OCI-LY1 (cell line): ENCODE measurements at regions not wholly inside any gene's neighbourhood (a gene's known extent, or its start where the extent isn't known, plus 50 kb on each side); places are given as distances from the start of the nearest gene placed in this dataset.

Experiments
- H2AFZ ChIP-seq: fragments of 200-600 bp; sonication (generic), shearing (Covaris generic); 2 replicates; pipeline ENCODE4 v1.6.0; 2014; ENCODE audit warnings: antibody characterized with exemption, mild to moderate bottlenecking, low read length
- H3F3A ChIP-seq: fragments of 200-600 bp; sonication (generic), shearing (Covaris generic); 2 replicates; pipeline ENCODE4 v1.6.0; 2014; ENCODE audit warnings: mild to moderate bottlenecking, antibody characterized with exemption, low read length, moderate library complexity; ENCODE audit not compliant: insufficient read depth
- H3K27ac ChIP-seq: fragments of 200-600 bp; sonication (generic); 2 replicates; pipeline ENCODE4 v1.5.1; 2014; ENCODE audit warnings: low read length, mixed run types, mild to moderate bottlenecking, low read depth; ENCODE audit not compliant: poor library complexity, severe bottlenecking
- H3K27me3 ChIP-seq: fragments of 200-600 bp; sonication (generic); 2 replicates; pipeline ENCODE4 v1.6.0; 2014; ENCODE audit warnings: antibody characterized with exemption, mild to moderate bottlenecking, low read length, moderate library complexity; ENCODE audit not compliant: insufficient read depth
- H3K36me3 ChIP-seq: fragments of 200-600 bp; sonication (generic); 2 replicates; pipeline ENCODE4 v1.6.1; 2014; ENCODE audit warnings: mild to moderate bottlenecking, antibody characterized with exemption, low read length, moderate library complexity, mixed read lengths; ENCODE audit not compliant: insufficient read depth
- H3K4me1 ChIP-seq: fragments of 200-600 bp; sonication (generic); 2 replicates; pipeline ENCODE4 v1.5.1; 2014; ENCODE audit warnings: mild to moderate bottlenecking, low read length, moderate library complexity; ENCODE audit not compliant: insufficient read depth, severe bottlenecking
- H3K4me2 ChIP-seq: fragments of 200-600 bp; sonication (generic), shearing (Covaris generic); 2 replicates; pipeline ENCODE4 v1.6.1; 2014; ENCODE audit warnings: low read length
- H3K4me3 ChIP-seq: fragments of 200-600 bp; sonication (generic); 2 replicates; pipeline ENCODE4 v1.5.1; 2014; ENCODE audit warnings: low read length, low read depth, mild to moderate bottlenecking, mixed read lengths; ENCODE audit not compliant: poor library complexity, severe bottlenecking
- H3K79me2 ChIP-seq: fragments of 200-600 bp; shearing (Covaris generic); 2 replicates; pipeline ENCODE4 v1.6.1; 2016; ENCODE audit warnings: mixed run types, low read length, mixed read lengths; ENCODE audit not compliant: insufficient read depth
- H3K9ac ChIP-seq: fragments of 200-600 bp; sonication (generic), shearing (Covaris generic); 2 replicates; pipeline ENCODE4 v1.6.1; 2014; ENCODE audit warnings: mild to moderate bottlenecking, low read length, mixed read lengths
- H3K9me2 ChIP-seq: fragments of 200-600 bp; sonication (generic), shearing (Covaris generic); 2 replicates; pipeline ENCODE4 v1.6.1; 2014; ENCODE audit warnings: low read depth, mild to moderate bottlenecking, low read length, mixed read lengths
- H3K9me3 ChIP-seq: fragments of 200-600 bp; shearing (Covaris generic); 2 replicates; pipeline ENCODE4 v1.6.1; 2014; ENCODE audit warnings: low read length, mixed read lengths
- H4K20me1 ChIP-seq: fragments of 200-600 bp; sonication (generic), shearing (Covaris generic); 2 replicates; pipeline ENCODE4 v1.6.0; 2016; ENCODE audit warnings: mild to moderate bottlenecking, low read length; ENCODE audit not compliant: insufficient read depth
- CTCF ChIP-seq: fragments of 200-600 bp; sonication (generic), shearing (Covaris generic); IDR thresholded peaks from 2 replicates; pipeline ENCODE4 v1.5.1; 2017; ENCODE audit warnings: mild to moderate bottlenecking, antibody characterized with exemption, low read length, moderate library complexity, mixed read lengths
- EZH2 ChIP-seq: fragments of 200-600 bp; sonication (generic), shearing (Covaris generic); IDR thresholded peaks from 2 replicates; pipeline ENCODE4 v1.8.0; 2017; ENCODE audit warnings: borderline replicate concordance, mixed run types, mild to moderate bottlenecking, antibody characterized with exemption, low read length, moderate library complexity, mixed read lengths

DNA sequence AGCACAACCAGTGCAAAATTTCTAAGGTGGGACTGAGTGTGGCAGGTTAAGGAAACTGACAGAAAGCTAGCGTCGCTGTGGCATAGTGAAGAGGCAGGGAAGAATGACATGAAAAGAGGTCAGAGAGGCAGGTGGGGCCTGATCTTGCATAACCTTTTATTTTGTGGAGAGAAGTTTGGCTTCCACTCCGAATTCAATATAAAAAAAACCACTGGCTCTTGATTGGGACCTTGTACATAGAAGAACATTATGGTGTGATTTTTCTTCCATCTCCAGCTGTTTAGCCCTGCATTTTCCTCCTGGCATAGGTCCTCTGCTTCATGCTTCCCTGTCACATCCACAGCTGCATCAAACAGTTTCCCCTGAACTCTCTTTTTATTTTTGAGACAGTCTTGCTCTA lies 170.5 kb upstream of the MEOX2 start:
- Histone ChIP-seq H4K20me1 (no peaks in the 10 kb centered on the region), H3K4me2 (no peak overlapping the region), H3K27me3 (no peaks in the 10 kb centered on the region), H3K9me2 (no peaks in the 10 kb centered on the region), H3K9me3 (no peaks in the 10 kb centered on the region), H3K9ac (no peak overlapping the region), H3F3A (no peaks in the 10 kb centered on the region), H3K27ac (no peak overlapping the region), H3K4me1 (no peaks in the 10 kb centered on the region), H3K4me3 (no peak overlapping the region), H3K36me3 (no peaks in the 10 kb centered on the region), H3K79me2 (no peaks in the 10 kb centered on the region), H2AFZ (no peak overlapping the region)
- no peak for TF ChIP-seq EZH2
- no peak for TF ChIP-seq CTCF

- H3K79me2 ChIP-seq = no peaks in the 10 kb centered on the region
- H3K9me3 ChIP-seq = no peaks in the 10 kb centered on the region
- no peaks in the 10 kb centered on the region for H3K4me1 ChIP-seq
- no peak overlapping the region for H3K9ac ChIP-seq
- H3K9me2 ChIP-seq = no peaks in the 10 kb centered on the region
- H3K27me3 ChIP-seq = no peaks in the 10 kb centered on the region
- no peak overlapping the region for H3K4me2 ChIP-seq
- H3K36me3 ChIP-seq = no peaks in the 10 kb centered on the region
- H3K4me3 ChIP-seq = no peak overlapping the region
- TF ChIP-seq CTCF (no peak), EZH2 (no peak)
- H2AFZ ChIP-seq = no peak overlapping the region
- no peaks in the 10 kb centered on the region for H4K20me1 ChIP-seq
- no peak overlapping the region for H3K27ac ChIP-seq
- no peaks in the 10 kb centered on the region for H3F3A ChIP-seq
Measured at GRCh38 chr7:15856311-15856710, 169.8 kb upstream of the MEOX2 start.

DNA sequence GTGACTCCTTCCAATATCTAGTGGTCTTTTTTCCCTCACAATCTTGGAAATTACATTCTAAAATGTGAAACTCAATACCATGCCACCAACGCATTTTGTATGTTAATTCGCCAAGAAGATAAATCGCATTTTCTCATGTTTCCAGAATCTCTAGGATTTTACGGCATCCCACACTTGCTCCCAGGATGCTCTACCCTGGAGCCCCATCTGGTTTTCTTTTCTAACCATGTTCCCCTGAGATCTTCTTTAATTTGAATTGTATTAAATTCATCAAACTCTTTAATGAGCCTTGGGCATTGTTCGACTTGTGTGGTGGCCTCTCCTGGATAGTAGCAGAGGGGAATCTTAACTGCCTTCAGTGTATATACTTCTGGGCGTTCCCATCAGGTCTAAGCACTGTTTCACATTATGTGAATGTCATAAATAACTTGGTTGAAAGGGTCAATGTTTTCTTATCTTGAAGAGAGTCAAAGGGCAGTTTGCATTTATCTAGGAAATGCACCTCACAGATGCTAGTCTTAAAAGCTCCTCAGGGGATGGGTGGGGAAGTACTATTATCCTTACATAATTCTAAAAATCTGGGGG lies 169.1 kb upstream of the MEOX2 start:
- Histone ChIP-seq H3K27ac (no peak overlapping the region), H3K4me3 (no peak overlapping the region), H3K4me2 (no peak overlapping the region), H3K9ac (no peak overlapping the region), H3K9me2 (no peaks in the 10 kb centered on the region), H3K36me3 (no peaks in the 10 kb centered on the region), H2AFZ (no peak overlapping the region), H3K27me3 (no peaks in the 10 kb centered on the region), H3K9me3 (no peaks in the 10 kb centered on the region), H3K4me1 (no peaks in the 10 kb centered on the region), H3F3A (no peaks in the 10 kb centered on the region), H3K79me2 (no peaks in the 10 kb centered on the region), H4K20me1 (no peaks in the 10 kb centered on the region)
- TF ChIP-seq CTCF (no peak), EZH2 (no peak)
